ENCODE measurements at regions not wholly inside any gene's neighbourhood (a gene's known extent, or its start where the extent isn't known, plus 50 kb on each side); places are given as distances from the start of the nearest gene placed in this dataset.
"Not testable (repeated sequence)": the region's sequence is repeated elsewhere in the genome, so short reads cannot be mapped to it uniquely, and the experiment has no call there.

DNA sequence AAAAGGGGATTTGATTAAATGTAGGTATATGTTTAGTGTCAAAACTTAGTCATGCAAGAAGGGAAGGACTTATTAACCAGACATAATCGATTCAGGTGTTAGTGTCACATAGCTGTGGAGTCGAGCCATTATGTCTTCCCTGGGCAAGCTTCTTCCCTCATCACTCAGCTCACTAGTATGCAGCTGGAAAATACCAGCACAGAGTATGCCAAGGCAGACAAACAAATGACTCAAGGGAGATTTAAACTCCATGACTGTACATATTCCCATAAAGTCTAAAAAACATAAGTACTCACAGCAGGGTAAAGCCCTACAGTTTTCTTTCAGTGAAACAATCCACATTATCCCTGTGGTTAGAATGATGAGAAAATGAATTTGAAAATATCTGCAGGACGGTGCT, 304.5 kb downstream of the CBLL2 start:
- Mint-ChIP-seq H3K4me3 (no peak overlapping the region), H3K36me3 (no peaks in the 10 kb centered on the region), H3K4me1 (no peaks in the 10 kb centered on the region), H3K27ac (no peak overlapping the region), H3K9me3 (peaks cover 0 to 6% (median 2%) of the 10 kb centered on the region in 8 donors), H3K27me3 (no peaks in the 10 kb centered on the region)
- intact Hi-C loops (cut with micrococcal nuclease): no loop called here
- no peak overlapping the region for H3K27ac ChIP-seq (ENCODE audit: low read depth, low read length)
- H3K36me3 ChIP-seq (ENCODE audit: insufficient read depth, low read length): no peaks in the 10 kb centered on the region
- no peaks in the 10 kb centered on the region for H3K9me3 ChIP-seq (ENCODE audit: control insufficient read depth in 1 of 2, low read length in 2 of 2)
- no peaks in the 10 kb centered on the region for H3K27me3 ChIP-seq (ENCODE audit: insufficient read depth, low read length)
- ChIA-PET CTCF (ENCODE audit: partially characterized antibody) (no interaction called here), POLR2A (ENCODE audit: partially characterized antibody) (no interaction called here)
- H3K4me3 ChIP-seq (ENCODE audit: low read length in 2 of 2): no peak overlapping the region
- no peak for DNase-seq
- no peaks in the 10 kb centered on the region for H3K4me1 ChIP-seq (ENCODE audit: insufficient read depth, low read length)

DNA sequence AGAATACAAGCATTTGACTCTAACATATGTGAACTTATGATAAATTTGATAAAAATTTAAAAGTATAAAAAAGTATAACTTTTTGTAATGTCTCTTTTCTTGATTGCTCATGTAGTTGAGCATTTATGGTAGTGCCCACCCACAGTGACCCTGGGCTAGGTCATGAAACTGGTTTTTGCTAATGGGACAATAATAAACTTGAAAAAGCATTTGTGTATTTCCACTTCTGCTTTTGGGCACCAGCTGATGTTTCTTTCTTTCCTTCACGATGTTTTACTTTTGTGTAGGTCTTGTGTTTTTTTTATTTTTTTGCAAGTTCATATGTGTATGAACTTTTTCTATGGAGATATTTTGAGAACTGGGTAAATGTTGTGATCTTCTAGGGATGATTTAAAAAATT, 313.1 kb downstream of the CBLL2 start:
- Histone ChIP-seq H3K27ac (ENCODE audit: low read depth, low read length) (no peak overlapping the region), H3K4me3 (ENCODE audit: low read length in 2 of 2) (no peak overlapping the region), H3K36me3 (ENCODE audit: insufficient read depth, low read length) (no peaks in the 10 kb centered on the region), H3K9me3 (ENCODE audit: control insufficient read depth in 1 of 2, low read length in 2 of 2) (no peaks in the 10 kb centered on the region), H3K27me3 (ENCODE audit: insufficient read depth, low read length) (no peaks in the 10 kb centered on the region), H3K4me1 (ENCODE audit: insufficient read depth, low read length) (no peaks in the 10 kb centered on the region)
- intact Hi-C loops (cut with micrococcal nuclease): no loop called here
- H3K27me3 Mint-ChIP-seq: no peaks in the 10 kb centered on the region
- no peak for DNase-seq
- no peak overlapping the region for H3K27ac Mint-ChIP-seq
- CTCF ChIA-PET (ENCODE audit: partially characterized antibody): no interaction called here
- H3K4me3 Mint-ChIP-seq: no peak overlapping the region
- POLR2A ChIA-PET (ENCODE audit: partially characterized antibody): no interaction called here
- no peaks in the 10 kb centered on the region for H3K4me1 Mint-ChIP-seq
- H3K36me3 Mint-ChIP-seq: no peaks in the 10 kb centered on the region
- H3K9me3 Mint-ChIP-seq: peaks cover 0 to 2% (median 0%) of the 10 kb centered on the region in 8 donors

DNA sequence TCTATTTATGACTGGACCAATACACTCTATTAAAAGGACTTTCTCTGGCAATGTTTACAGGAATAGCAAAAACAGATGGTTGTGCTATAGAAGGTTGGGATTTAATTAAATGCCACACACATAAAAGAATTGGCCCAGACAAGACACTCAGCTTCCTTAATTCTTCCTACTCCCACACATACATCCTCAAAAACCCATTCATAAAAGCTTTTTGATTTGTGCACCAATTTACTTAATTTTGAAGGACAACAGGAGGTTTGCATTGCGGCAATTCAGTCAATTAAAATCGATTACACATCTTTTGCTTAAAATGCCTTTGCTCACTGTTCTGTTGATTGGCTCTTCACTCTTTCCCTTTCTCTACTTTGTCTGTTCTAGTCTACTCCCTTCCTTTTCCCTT, 317.1 kb downstream of the CBLL2 start:
- Histone ChIP-seq H3K27me3 (ENCODE audit: insufficient read depth, low read length) (no peaks in the 10 kb centered on the region), H3K36me3 (ENCODE audit: insufficient read depth, low read length) (no peaks in the 10 kb centered on the region), H3K4me1 (ENCODE audit: insufficient read depth, low read length) (no peaks in the 10 kb centered on the region), H3K27ac (ENCODE audit: low read depth, low read length) (no peak overlapping the region), H3K4me3 (ENCODE audit: low read length in 2 of 2) (no peak overlapping the region), H3K9me3 (ENCODE audit: control insufficient read depth in 1 of 2, low read length in 2 of 2) (no peaks in the 10 kb centered on the region)
- intact Hi-C loops (cut with micrococcal nuclease): no loop called here
- no peaks in the 10 kb centered on the region for H3K27me3 Mint-ChIP-seq
- no peaks in the 10 kb centered on the region for H3K4me1 Mint-ChIP-seq
- DNase-seq: no peak
- H3K36me3 Mint-ChIP-seq: no peaks in the 10 kb centered on the region
- no peak overlapping the region for H3K27ac Mint-ChIP-seq
- H3K9me3 Mint-ChIP-seq: no peaks in the 10 kb centered on the region
- no peak overlapping the region for H3K4me3 Mint-ChIP-seq
- POLR2A ChIA-PET (ENCODE audit: partially characterized antibody): no interaction called here
- CTCF ChIA-PET (ENCODE audit: partially characterized antibody): no interaction called here

DNA sequence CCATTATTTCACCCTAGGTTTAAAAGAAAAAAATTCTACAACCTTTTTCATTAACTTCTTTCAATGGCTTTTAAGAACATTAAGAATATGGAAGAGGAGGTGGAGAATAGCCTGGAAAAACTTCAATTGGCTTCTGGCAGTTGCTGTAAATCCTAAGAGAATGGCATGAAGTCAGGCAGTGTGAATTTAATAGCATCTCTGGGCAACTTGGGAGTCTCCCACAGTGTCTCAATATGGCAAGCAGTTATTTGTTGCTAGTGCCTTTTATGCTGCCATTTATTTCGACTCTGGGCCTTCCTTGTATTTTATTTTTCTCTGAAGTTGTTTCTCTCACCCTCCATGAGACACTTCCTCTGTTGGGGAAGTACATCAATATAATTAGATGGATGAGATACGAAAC, 322.1 kb downstream of the CBLL2 start:
- POLR2A ChIA-PET (ENCODE audit: partially characterized antibody): no interaction called here
- peaks cover 0 to 5% (median 0%) of the 10 kb centered on the region in 8 donors for H3K9me3 Mint-ChIP-seq

DNA sequence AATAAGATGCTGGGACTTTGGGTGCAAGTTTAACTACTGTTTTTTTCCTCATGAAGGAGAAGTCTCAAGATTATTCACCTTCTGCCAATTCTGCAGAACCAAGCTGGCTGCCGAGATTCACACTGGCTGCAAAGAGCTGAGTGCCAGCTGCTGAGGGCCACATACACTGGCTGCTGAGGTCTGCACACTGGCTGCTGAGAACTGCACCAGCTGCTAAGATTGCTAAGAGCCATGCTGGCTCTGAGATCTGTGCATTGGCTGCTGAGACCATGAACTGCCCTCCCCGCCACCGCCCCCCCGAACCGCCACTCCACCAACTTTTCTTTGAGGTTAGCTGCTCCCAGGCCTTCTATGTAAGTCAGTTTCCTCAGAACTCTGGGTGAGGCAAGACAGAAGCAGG, 330.3 kb downstream of the CBLL2 start:
- H3K27me3 ChIP-seq (ENCODE audit: insufficient read depth, low read length): no peaks in the 10 kb centered on the region
- H3K27ac ChIP-seq (ENCODE audit: low read depth, low read length): no peak overlapping the region
- no peaks in the 10 kb centered on the region for H3K4me1 ChIP-seq (ENCODE audit: insufficient read depth, low read length)
- H3K27ac Mint-ChIP-seq: no peak overlapping the region
- ChIA-PET CTCF (ENCODE audit: partially characterized antibody) (no interaction called here), POLR2A (ENCODE audit: partially characterized antibody) (no interaction called here)
- H3K9me3 ChIP-seq (ENCODE audit: control insufficient read depth in 1 of 2, low read length in 2 of 2): no peaks in the 10 kb centered on the region
- intact Hi-C loops (cut with micrococcal nuclease): no loop called here
- H3K4me3 Mint-ChIP-seq: no peak overlapping the region
- DNase-seq: no peak
- no peaks in the 10 kb centered on the region for H3K36me3 Mint-ChIP-seq
- no peaks in the 10 kb centered on the region for H3K27me3 Mint-ChIP-seq
- H3K4me3 ChIP-seq (ENCODE audit: low read length in 2 of 2): no peak overlapping the region
- peaks cover 0 to 19% (median 4%) of the 10 kb centered on the region in 8 donors for H3K9me3 Mint-ChIP-seq
- H3K36me3 ChIP-seq (ENCODE audit: insufficient read depth, low read length): no peaks in the 10 kb centered on the region
- H3K4me1 Mint-ChIP-seq: no peaks in the 10 kb centered on the region

More for the DNA sequence above, 322.1 kb downstream of the CBLL2 start:
- Histone ChIP-seq H3K36me3 (ENCODE audit: insufficient read depth, low read length) (no peaks in the 10 kb centered on the region), H3K27me3 (ENCODE audit: insufficient read depth, low read length) (no peaks in the 10 kb centered on the region), H3K4me3 (ENCODE audit: low read length in 2 of 2) (no peak overlapping the region), H3K4me1 (ENCODE audit: insufficient read depth, low read length) (no peaks in the 10 kb centered on the region), H3K27ac (ENCODE audit: low read depth, low read length) (no peak overlapping the region), H3K9me3 (ENCODE audit: control insufficient read depth in 1 of 2, low read length in 2 of 2) (no peaks in the 10 kb centered on the region)
- no peak for DNase-seq
- Mint-ChIP-seq H3K4me3 (no peak overlapping the region), H3K27me3 (no peaks in the 10 kb centered on the region), H3K36me3 (no peaks in the 10 kb centered on the region), H3K27ac (no peak overlapping the region), H3K4me1 (no peaks in the 10 kb centered on the region)
- CTCF ChIA-PET (ENCODE audit: partially characterized antibody): no interaction called here
- intact Hi-C loops (cut with micrococcal nuclease): no loop called here

DNA sequence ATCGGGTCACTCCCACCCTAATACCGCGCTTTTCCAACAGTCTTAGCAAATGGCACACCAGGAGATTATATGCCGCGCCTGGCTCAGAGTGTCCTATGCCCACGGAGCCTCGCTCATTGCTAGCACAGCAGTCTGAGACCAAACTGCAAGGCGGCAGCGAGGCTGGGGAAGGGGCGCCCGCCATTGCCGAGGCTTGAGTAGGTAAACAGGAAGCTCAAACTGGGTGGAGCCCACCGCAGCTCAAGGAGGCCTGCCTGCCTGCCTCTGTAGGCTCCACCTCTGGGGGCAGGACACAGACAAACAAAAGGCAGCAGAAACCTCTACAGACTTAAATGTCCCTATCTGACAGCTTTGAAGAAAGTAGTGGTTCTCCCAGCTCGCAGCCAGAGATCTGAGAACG, 336.7 kb downstream of the CBLL2 start:
- H3K4me1 ChIP-seq (ENCODE audit: insufficient read depth, low read length); H3K36me3 Mint-ChIP-seq; H3K4me3 Mint-ChIP-seq; H3K4me1 Mint-ChIP-seq; H3K36me3 ChIP-seq (ENCODE audit: insufficient read depth, low read length); H3K27me3 Mint-ChIP-seq; H3K4me3 ChIP-seq (ENCODE audit: low read length in 2 of 2); H3K27ac Mint-ChIP-seq; H3K9me3 ChIP-seq (ENCODE audit: control insufficient read depth in 1 of 2, low read length in 2 of 2); intact Hi-C loops (cut with micrococcal nuclease); POLR2A ChIA-PET (ENCODE audit: partially characterized antibody); H3K27me3 ChIP-seq (ENCODE audit: insufficient read depth, low read length); DNase-seq; CTCF ChIA-PET (ENCODE audit: partially characterized antibody); H3K27ac ChIP-seq (ENCODE audit: low read depth, low read length): not testable (repeated sequence)
- H3K9me3 Mint-ChIP-seq: peaks cover 0 to 33% (median 14%) of the 10 kb centered on the region in 8 donors

DNA sequence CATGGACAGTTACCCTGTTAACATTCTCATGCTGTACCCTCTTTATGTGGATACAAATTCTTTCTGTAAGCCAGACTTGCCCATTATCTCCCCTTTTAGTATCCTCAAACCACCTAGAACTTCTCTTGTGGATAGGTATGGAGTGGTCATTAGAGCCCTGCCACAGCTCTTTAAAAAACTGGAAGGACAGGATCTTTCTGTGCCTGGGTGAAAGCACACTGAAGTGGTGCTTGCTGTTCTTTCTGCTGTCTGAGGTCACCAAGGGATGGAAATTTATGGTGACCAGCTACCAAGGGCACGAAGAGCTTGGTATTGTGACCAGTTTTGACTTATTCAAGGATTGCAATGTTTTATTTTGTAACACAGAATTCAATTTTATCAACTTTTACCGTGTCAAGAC, 344.2 kb downstream of the CBLL2 start:
- intact Hi-C loops (cut with micrococcal nuclease): no loop called here
- Histone ChIP-seq H3K36me3 (ENCODE audit: insufficient read depth, low read length) (no peaks in the 10 kb centered on the region), H3K4me3 (ENCODE audit: low read length in 2 of 2) (no peak overlapping the region), H3K9me3 (ENCODE audit: control insufficient read depth in 1 of 2, low read length in 2 of 2) (no peaks in the 10 kb centered on the region), H3K27me3 (ENCODE audit: insufficient read depth, low read length) (no peaks in the 10 kb centered on the region), H3K4me1 (ENCODE audit: insufficient read depth, low read length) (no peaks in the 10 kb centered on the region), H3K27ac (ENCODE audit: low read depth, low read length) (no peak overlapping the region)
- POLR2A ChIA-PET (ENCODE audit: partially characterized antibody): interaction anchor here (0.6 kb wide), 1 partner anchor 245 kb away, joined by 3 read pairs; no protein-coding TSS in a partner anchor
- DNase-seq: no peak
- Mint-ChIP-seq H3K9me3 (peaks cover 0 to 9% (median 2%) of the 10 kb centered on the region in 8 donors), H3K4me1 (no peaks in the 10 kb centered on the region), H3K27ac (no peak overlapping the region), H3K36me3 (no peaks in the 10 kb centered on the region), H3K4me3 (no peak overlapping the region), H3K27me3 (no peaks in the 10 kb centered on the region)
- CTCF ChIA-PET (ENCODE audit: partially characterized antibody): no interaction called here

DNA sequence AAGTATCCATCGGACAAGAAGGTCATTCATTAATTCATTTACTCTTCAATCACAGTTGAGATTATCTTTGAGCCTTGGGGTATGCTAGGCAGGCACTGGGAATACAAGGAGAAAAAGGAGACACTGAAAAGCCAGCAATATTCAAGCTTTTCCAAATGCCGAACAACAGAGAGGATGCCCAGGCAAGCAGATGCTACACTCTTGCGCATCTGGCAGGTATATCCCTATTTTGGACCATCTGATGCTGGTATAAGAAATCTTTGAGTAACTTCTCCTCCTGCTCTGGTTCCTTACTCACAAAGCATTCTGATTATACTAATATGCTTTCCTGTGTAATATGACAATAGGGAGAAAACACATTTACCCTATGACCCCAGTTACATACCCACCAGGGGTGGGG, 354.9 kb downstream of the CBLL2 start:
- ChIA-PET POLR2A (ENCODE audit: partially characterized antibody) (no interaction called here), CTCF (ENCODE audit: partially characterized antibody) (no interaction called here)

More for the DNA sequence above, 354.9 kb downstream of the CBLL2 start:
- intact Hi-C loops (cut with micrococcal nuclease): no loop called here
- Mint-ChIP-seq H3K4me1 (no peaks in the 10 kb centered on the region), H3K9me3 (peaks cover 0 to 2% (median 0%) of the 10 kb centered on the region in 8 donors), H3K36me3 (no peaks in the 10 kb centered on the region), H3K27ac (no peak overlapping the region), H3K27me3 (no peaks in the 10 kb centered on the region), H3K4me3 (no peak overlapping the region)
- H3K9me3 ChIP-seq (ENCODE audit: control insufficient read depth in 1 of 2, low read length in 2 of 2): no peaks in the 10 kb centered on the region
- no peaks in the 10 kb centered on the region for H3K36me3 ChIP-seq (ENCODE audit: insufficient read depth, low read length)
- no peaks in the 10 kb centered on the region for H3K4me1 ChIP-seq (ENCODE audit: insufficient read depth, low read length)
- H3K27ac ChIP-seq (ENCODE audit: low read depth, low read length): no peak overlapping the region
- no peaks in the 10 kb centered on the region for H3K27me3 ChIP-seq (ENCODE audit: insufficient read depth, low read length)
- no peak for DNase-seq
- H3K4me3 ChIP-seq (ENCODE audit: low read length in 2 of 2): no peak overlapping the region

All from CD4-positive, alpha-beta memory T cell (primary cell).